ENCODE measurements at regions not wholly inside any gene's neighbourhood (a gene's known extent, or its start where the extent isn't known, plus 50 kb on each side); places are given as distances from the start of the nearest gene placed in this dataset.

DNA sequence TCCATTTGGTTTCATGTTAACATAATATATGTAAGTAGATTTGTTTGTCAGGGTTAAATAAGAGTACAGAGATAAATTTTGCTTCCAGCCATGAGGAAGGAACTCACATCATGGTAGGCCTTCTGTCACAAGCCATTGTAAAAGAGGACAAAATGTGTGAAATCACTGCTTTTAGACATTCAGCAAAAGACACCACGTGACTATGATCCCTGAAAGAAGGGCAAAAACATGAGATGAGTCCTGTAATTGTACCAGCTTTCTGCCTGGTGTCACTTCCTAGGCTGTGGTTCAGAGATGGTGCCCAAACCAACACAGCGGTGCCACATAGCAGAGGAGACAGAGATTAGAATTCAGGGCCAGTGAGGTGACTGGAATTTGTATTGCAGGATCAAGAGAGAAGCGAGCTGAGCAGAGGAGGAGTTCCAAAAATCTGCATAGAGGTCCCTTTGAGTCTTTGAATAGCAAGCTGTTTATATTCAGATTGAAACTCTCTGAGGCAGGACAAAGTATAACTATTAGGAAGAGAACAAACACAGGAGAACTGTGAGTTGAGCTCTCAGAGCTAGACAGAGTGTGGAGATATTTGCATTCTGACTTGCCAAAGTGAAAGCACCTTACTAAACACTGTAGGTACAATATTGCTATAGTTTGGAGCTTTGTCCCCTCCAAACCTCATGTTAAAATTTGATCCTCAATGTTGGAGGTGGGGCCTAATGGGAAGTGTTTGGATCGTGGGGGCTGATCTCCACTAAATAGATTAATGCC is 52.6 kb upstream of the PDE7B start:
- DNase-seq (ENCODE audit: low spot score) = no peak
